ENCODE measurements at regions not wholly inside any gene's neighbourhood (a gene's known extent, or its start where the extent isn't known, plus 50 kb on each side); places are given as distances from the start of the nearest gene placed in this dataset.
"Not testable (repeated sequence)": the region's sequence is repeated elsewhere in the genome, so short reads cannot be mapped to it uniquely, and the experiment has no call there.

GRCh38 chrX:106278951-106279350, 110.8 kb downstream of the PWWP3B start:
- TF ChIP-seq CTCF (IDR thresholded peaks at IDR 0.05; ENCODE audit: low read depth, low read length, missing control alignments) = no peak
- in situ Hi-C loops (cut with HindIII; ENCODE audit: low sequenced_read_pairs) = no loop called here
- no peak overlapping the region for H3K4me3 ChIP-seq (ENCODE audit: low read depth, low read length)
- DNase-seq (ENCODE audit: low read depth) = no peak

- TF ChIP-seq CTCF (IDR thresholded peaks at IDR 0.05; ENCODE audit: low read depth, low read length, missing control alignments) = no peak
- in situ Hi-C loops (cut with HindIII; ENCODE audit: low sequenced_read_pairs) = no loop called here
- DNase-seq (ENCODE audit: low read depth) = no peak
- H3K4me3 ChIP-seq (ENCODE audit: low read depth, low read length) = no peak overlapping the region
Measured at GRCh38 chrX:106281383-106281782, 113.3 kb downstream of the PWWP3B start.

GRCh38 chrX:106283841-106284240, 115.7 kb downstream of the PWWP3B start:
- in situ Hi-C loops (cut with HindIII; ENCODE audit: low sequenced_read_pairs) = no loop called here
- no peak for TF ChIP-seq CTCF (IDR thresholded peaks at IDR 0.05; ENCODE audit: low read depth, low read length, missing control alignments)
- DNase-seq (ENCODE audit: low read depth) = no peak
- no peak overlapping the region for H3K4me3 ChIP-seq (ENCODE audit: low read depth, low read length)

- no peak overlapping the region for H3K4me3 ChIP-seq (ENCODE audit: low read depth, low read length)
- TF ChIP-seq CTCF (IDR thresholded peaks at IDR 0.05; ENCODE audit: low read depth, low read length, missing control alignments) = no peak
- in situ Hi-C loops (cut with HindIII; ENCODE audit: low sequenced_read_pairs) = no loop called here
- no peak for DNase-seq (ENCODE audit: low read depth)
Measured at GRCh38 chrX:106284431-106285025, 116.4 kb downstream of the PWWP3B start.

GRCh38 chrX:106286053-106286650, 118.0 kb downstream of the PWWP3B start:
- H3K4me3 ChIP-seq (ENCODE audit: low read depth, low read length) = no peak overlapping the region
- TF ChIP-seq CTCF (IDR thresholded peaks at IDR 0.05; ENCODE audit: low read depth, low read length, missing control alignments) = no peak
- in situ Hi-C loops (cut with HindIII; ENCODE audit: low sequenced_read_pairs) = no loop called here
- no peak for DNase-seq (ENCODE audit: low read depth)

GRCh38 chrX:106290778-106291177, 122.7 kb downstream of the PWWP3B start:
- in situ Hi-C loops (cut with HindIII; ENCODE audit: low sequenced_read_pairs); DNase-seq (ENCODE audit: low read depth): not testable (repeated sequence)

GRCh38 chrX:106291779-106292390, 123.8 kb downstream of the PWWP3B start:
- H3K4me3 ChIP-seq (ENCODE audit: low read depth, low read length); in situ Hi-C loops (cut with HindIII; ENCODE audit: low sequenced_read_pairs); DNase-seq (ENCODE audit: low read depth): not testable (repeated sequence)

More at GRCh38 chrX:106290778-106291177, 122.7 kb downstream of the PWWP3B start:
- H3K4me3 ChIP-seq (ENCODE audit: low read depth, low read length) = not testable (repeated sequence)
